ENCODE measurements at regions not wholly inside any gene's neighbourhood (a gene's known extent, or its start where the extent isn't known, plus 50 kb on each side); places are given as distances from the start of the nearest gene placed in this dataset.

DNA sequence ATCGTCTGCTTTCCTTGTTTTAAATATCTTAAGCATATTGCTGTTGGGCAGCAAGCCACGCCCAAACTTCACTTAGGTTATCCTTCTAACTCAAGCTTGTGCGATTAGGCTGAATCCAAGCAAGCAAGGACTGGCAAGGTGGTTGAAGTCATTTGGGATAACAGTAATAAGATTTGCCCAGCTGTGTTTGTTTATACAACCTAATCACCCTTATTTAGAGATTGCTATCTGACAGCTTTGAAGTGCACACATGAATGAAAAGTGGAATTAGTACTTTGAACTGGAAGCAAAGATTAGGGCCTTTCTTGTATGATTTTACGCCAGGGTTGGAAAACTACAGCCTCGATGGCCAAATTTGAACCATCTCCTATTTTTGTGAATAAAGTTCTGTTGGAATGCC lies 182.1 kb downstream of the ASB9 start:
- no peak for DNase-seq (ENCODE audit: low read depth in 1 of 2, low spot score in 1 of 2)
- no peak overlapping the region for H3K4me3 ChIP-seq (replicated peaks; ENCODE audit: insufficient read depth, low read length)
- no peak overlapping the region for H3K27ac ChIP-seq (replicated peaks)
- TF ChIP-seq, protein P1, sequence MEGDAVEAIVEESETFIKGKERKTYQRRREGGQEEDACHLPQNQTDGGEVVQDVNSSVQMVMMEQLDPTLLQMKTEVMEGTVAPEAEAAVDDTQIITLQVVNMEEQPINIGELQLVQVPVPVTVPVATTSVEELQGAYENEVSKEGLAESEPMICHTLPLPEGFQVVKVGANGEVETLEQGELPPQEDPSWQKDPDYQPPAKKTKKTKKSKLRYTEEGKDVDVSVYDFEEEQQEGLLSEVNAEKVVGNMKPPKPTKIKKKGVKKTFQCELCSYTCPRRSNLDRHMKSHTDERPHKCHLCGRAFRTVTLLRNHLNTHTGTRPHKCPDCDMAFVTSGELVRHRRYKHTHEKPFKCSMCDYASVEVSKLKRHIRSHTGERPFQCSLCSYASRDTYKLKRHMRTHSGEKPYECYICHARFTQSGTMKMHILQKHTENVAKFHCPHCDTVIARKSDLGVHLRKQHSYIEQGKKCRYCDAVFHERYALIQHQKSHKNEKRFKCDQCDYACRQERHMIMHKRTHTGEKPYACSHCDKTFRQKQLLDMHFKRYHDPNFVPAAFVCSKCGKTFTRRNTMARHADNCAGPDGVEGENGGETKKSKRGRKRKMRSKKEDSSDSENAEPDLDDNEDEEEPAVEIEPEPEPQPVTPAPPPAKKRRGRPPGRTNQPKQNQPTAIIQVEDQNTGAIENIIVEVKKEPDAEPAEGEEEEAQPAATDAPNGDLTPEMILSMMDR (IDR thresholded peaks at IDR 0.05; ENCODE audit: insufficient read depth, low read length): no peak
- TF ChIP-seq, protein P2, sequence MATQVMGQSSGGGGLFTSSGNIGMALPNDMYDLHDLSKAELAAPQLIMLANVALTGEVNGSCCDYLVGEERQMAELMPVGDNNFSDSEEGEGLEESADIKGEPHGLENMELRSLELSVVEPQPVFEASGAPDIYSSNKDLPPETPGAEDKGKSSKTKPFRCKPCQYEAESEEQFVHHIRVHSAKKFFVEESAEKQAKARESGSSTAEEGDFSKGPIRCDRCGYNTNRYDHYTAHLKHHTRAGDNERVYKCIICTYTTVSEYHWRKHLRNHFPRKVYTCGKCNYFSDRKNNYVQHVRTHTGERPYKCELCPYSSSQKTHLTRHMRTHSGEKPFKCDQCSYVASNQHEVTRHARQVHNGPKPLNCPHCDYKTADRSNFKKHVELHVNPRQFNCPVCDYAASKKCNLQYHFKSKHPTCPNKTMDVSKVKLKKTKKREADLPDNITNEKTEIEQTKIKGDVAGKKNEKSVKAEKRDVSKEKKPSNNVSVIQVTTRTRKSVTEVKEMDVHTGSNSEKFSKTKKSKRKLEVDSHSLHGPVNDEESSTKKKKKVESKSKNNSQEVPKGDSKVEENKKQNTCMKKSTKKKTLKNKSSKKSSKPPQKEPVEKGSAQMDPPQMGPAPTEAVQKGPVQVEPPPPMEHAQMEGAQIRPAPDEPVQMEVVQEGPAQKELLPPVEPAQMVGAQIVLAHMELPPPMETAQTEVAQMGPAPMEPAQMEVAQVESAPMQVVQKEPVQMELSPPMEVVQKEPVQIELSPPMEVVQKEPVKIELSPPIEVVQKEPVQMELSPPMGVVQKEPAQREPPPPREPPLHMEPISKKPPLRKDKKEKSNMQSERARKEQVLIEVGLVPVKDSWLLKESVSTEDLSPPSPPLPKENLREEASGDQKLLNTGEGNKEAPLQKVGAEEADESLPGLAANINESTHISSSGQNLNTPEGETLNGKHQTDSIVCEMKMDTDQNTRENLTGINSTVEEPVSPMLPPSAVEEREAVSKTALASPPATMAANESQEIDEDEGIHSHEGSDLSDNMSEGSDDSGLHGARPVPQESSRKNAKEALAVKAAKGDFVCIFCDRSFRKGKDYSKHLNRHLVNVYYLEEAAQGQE (IDR thresholded peaks at IDR 0.05; ENCODE audit: insufficient replicate concordance, low read depth): no peak
- TF ChIP-seq POLR2AphosphoS5 (IDR thresholded peaks at IDR 0.05; ENCODE audit: low read depth): no peak
- TF ChIP-seq SPI1 (IDR thresholded peaks at IDR 0.05; ENCODE audit: borderline replicate concordance, low read depth): no peak
- no peak for TF ChIP-seq GABPA (IDR thresholded peaks at IDR 0.05; ENCODE audit: low read depth)
- no peaks in the 10 kb centered on the region for H3K27me3 ChIP-seq (ENCODE audit: insufficient read depth, poor library complexity, severe bottlenecking)

GRCh38 chrX:15073313-15073712 lies 196.6 kb downstream of the ASB9 start:
- Histone ChIP-seq H3K27me3 (ENCODE audit: insufficient read depth, poor library complexity, severe bottlenecking) (peaks cover 3% of the 10 kb centered on the region), H3K27ac (replicated peaks) (no peak overlapping the region), H3K4me3 (replicated peaks; ENCODE audit: insufficient read depth, low read length) (no peak overlapping the region)
- TF ChIP-seq, protein P1 (IDR thresholded peaks at IDR 0.05; ENCODE audit: insufficient read depth, low read length): no peak
- TF ChIP-seq POLR2AphosphoS5 (IDR thresholded peaks at IDR 0.05; ENCODE audit: low read depth): no peak
- TF ChIP-seq, protein P2 (IDR thresholded peaks at IDR 0.05; ENCODE audit: insufficient replicate concordance, low read depth): no peak
- TF ChIP-seq GABPA (IDR thresholded peaks at IDR 0.05; ENCODE audit: low read depth): no peak
- TF ChIP-seq SPI1 (IDR thresholded peaks at IDR 0.05; ENCODE audit: borderline replicate concordance, low read depth): no peak
- DNase-seq (ENCODE audit: low read depth in 1 of 2, low spot score in 1 of 2): no peak

- no peak overlapping the region for H3K27ac ChIP-seq (replicated peaks)
- no peak for TF ChIP-seq POLR2AphosphoS5 (IDR thresholded peaks at IDR 0.05; ENCODE audit: low read depth)
- no peak for TF ChIP-seq GABPA (IDR thresholded peaks at IDR 0.05; ENCODE audit: low read depth)
- peaks cover 3% of the 10 kb centered on the region for H3K27me3 ChIP-seq (ENCODE audit: insufficient read depth, poor library complexity, severe bottlenecking)
- DNase-seq (ENCODE audit: low read depth in 1 of 2, low spot score in 1 of 2): no peak
- no peak overlapping the region for H3K4me3 ChIP-seq (replicated peaks; ENCODE audit: insufficient read depth, low read length)
These were observed 197.0 kb downstream of the ASB9 start for GRCh38 chrX:15072880-15073279.

GRCh38 chrX:15072259-15072658 lies 197.6 kb downstream of the ASB9 start:
- no peak overlapping the region for H3K27ac ChIP-seq (replicated peaks)
- peaks cover 3% of the 10 kb centered on the region for H3K27me3 ChIP-seq (ENCODE audit: insufficient read depth, poor library complexity, severe bottlenecking)
- no peak overlapping the region for H3K4me3 ChIP-seq (replicated peaks; ENCODE audit: insufficient read depth, low read length)
- no peak for DNase-seq (ENCODE audit: low read depth in 1 of 2, low spot score in 1 of 2)
- TF ChIP-seq GABPA (IDR thresholded peaks at IDR 0.05; ENCODE audit: low read depth) (no peak), SPI1 (IDR thresholded peaks at IDR 0.05; ENCODE audit: borderline replicate concordance, low read depth) (no peak), POLR2AphosphoS5 (IDR thresholded peaks at IDR 0.05; ENCODE audit: low read depth) (no peak)
- TF ChIP-seq, protein P2 (IDR thresholded peaks at IDR 0.05; ENCODE audit: insufficient replicate concordance, low read depth): no peak
- TF ChIP-seq, protein P1 (IDR thresholded peaks at IDR 0.05; ENCODE audit: insufficient read depth, low read length): no peak
